NCI-H526 treated with DMSO at 0.1 percent for 48 hours (cell line): ENCODE measurements at regions not wholly inside any gene's neighbourhood (a gene's known extent, or its start where the extent isn't known, plus 50 kb on each side); places are given as distances from the start of the nearest gene placed in this dataset.

ENCODE experiments used
- DNase-seq: peaks from one replicate; lab custom pipeline; 2025; lab: John Stamatoyannopoulos, UW

DNA sequence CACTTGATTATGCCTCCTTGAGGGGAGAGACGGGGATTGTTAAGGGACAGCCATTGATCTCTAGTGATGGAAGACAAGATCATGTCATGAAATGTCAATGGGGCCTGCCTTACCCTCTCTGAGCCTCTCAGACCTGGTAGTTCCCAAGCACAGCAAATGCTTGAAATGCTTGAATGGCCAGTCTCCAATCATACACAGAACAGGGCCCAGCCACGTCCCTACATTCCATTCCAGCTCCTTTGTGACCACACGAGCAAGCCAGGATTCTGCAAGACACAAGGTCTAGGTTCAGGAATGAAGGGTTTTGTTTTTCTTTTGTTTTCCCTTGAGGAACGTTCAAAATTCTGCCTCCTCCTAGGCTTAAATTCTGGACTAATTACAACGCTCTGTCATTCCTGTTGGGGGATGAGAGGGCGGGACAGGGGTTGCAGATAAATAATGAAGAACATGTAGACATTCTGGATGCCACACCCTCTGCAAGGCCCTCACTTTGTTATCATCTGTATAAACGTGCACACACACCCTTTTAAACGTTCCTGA lies 98.1 kb upstream of the YPEL5 start:
- DNase-seq, result no peak

- no peak for DNase-seq
Observed at GRCh38 chr2:30055548-30055947, 91.3 kb upstream of the YPEL5 start.

DNA sequence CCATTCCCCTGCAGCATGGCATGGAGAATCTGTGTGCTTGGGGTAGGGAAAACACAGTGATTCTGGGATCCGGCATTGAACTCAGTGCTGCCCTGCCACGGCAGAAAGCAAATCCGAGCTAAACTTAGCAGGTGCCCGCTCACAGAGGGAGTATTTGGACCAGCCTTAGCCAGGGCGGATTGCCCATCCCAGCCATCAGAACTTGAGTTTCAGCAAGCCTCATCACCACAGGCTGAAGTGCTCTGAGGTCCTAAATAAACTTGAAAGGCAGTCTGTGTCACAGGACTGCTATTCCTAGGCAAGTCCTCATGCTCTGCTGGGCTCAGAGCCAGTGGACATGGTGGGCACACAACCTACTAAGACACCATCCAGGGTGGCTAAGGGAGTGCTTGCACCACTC lies 86.2 kb upstream of the YPEL5 start:
- DNase-seq, result no peak

- no peak for DNase-seq
Observed at GRCh38 chr2:30068067-30068466, 78.7 kb upstream of the YPEL5 start.

DNA sequence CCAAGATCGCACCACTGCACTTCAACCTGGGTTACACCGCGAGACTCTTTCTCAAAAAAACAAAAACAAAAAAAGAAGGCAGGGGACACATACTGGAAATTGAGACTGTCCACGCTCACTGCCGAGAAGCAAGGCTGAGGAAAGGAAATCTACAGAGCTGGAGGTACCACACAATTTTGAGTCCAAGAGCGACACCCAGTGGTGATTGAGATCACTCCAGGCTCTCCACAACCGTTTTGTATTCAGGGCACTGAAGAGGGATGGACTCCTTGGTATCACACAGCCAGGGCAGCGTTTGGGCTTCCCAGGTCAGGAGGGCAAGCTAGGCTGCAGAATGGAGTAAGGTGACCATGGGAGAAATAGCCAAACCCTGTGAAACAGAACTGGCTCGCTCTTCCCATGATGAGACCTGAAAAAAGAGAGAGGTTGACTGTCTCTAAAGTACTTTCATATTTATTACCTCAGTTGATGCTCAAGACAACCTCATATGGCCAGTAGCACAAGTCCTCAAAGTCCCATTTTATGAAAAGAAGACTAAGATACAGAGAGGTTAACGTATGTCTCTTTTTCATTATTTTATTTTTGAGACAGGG lies 74.5 kb upstream of the YPEL5 start:
- DNase-seq, result peak; percentile 52

DNA sequence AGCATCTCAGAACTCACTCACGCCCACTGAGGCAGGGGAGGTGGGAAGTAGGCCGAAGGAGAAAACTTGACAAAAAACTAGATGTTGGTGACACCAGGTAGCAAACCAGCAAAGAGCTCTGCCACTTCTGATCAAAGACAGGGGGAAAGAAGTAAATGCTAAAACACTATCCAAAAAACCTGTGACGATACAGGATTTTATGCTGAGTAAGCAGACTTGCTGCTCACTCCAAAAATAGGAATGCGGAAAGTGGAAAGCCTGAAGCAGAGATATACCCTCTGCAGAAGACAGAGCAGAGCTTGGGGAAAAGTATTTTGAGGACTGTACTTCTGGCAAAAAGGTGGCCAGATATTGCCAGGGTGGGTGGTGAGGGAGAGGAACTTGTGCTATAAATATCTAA lies 73.3 kb upstream of the YPEL5 start:
- no peak for DNase-seq

DNA sequence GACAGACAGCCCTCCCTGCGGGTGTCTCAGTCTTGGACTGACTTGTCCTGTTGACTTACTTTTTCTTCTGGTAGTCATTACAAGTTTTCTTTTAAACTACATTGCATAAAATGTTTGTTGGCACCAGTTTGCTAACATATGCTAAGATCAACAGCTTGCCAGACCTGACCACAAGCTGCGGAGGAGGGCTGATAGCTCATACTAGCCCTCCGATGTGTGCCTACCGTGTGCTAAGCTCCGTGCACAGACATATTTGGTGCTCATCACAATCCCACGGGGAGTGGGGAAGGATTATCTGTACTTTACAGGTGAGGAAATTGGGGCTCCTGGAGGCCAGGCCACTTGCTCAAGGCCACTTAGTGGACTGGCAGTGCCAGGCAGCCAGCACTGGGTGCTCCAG lies 72.8 kb upstream of the YPEL5 start:
- DNase-seq, result no peak

GRCh38 chr2:30078521-30078920 lies 68.3 kb upstream of the YPEL5 start:
- DNase-seq, result no peak

- DNase-seq, result no peak
Observed at GRCh38 chr2:30084915-30085314, 61.9 kb upstream of the YPEL5 start.

- no peak for DNase-seq
Observed at GRCh38 chr2:30089171-30089570, 57.6 kb upstream of the YPEL5 start.

GRCh38 chr2:30095402-30095801 lies 51.4 kb upstream of the YPEL5 start:
- DNase-seq, result no peak

DNA sequence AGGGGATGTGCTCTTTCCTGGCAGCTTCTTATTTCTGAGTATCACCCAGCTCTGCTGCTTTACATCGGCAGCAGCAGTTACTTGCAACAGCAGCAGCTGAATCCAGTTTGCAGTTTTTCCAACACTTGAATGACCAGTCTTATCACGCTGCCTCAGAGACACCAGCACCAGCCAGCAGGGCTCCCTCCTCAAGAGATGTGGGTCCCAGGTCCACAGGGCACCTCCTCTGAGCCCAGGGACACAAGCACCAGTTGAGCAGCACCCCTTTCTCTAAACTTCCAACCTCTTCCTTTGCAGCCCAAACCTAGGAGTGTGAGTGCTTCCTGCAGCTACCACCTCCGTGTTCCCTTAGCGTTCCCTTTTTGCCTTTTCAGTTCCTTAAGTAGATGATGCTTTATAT lies 50.4 kb upstream of the YPEL5 start:
- DNase-seq, result no peak
